ENCODE measurements at regions not wholly inside any gene's neighbourhood (a gene's known extent, or its start where the extent isn't known, plus 50 kb on each side); places are given as distances from the start of the nearest gene placed in this dataset.

- no peak for DNase-seq
Observed at GRCh38 chr14:65187421-65188049, 85.2 kb upstream of the MAX start.

- no peak for DNase-seq
Observed at GRCh38 chr14:65190312-65190711, 88.0 kb upstream of the MAX start.

- no peak for DNase-seq
Observed at GRCh38 chr14:65191716-65192115, 89.4 kb upstream of the MAX start.

DNA sequence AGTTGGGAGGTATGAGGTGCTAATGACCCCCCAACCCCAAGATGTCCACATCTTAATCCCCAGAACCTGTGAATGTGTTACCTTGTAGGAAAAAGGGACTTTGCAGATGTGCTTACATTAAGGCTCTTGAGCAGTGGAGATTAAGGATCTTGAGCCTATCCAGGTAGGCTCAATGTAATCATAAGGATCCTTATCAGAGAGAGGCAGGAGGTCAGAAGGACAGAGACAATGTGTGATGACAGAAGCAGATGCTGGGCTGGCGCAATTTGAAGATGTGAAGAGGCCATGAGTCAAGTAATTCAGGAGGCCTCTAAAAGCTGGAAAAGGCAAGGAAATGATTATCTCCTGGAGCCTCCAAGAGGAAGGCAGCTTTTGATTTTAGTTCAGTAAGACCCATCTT lies 90.4 kb upstream of the MAX start:
- no peak for DNase-seq

- DNase-seq: no peak
Observed at GRCh38 chr14:65193916-65194590, 91.7 kb upstream of the MAX start.

DNA sequence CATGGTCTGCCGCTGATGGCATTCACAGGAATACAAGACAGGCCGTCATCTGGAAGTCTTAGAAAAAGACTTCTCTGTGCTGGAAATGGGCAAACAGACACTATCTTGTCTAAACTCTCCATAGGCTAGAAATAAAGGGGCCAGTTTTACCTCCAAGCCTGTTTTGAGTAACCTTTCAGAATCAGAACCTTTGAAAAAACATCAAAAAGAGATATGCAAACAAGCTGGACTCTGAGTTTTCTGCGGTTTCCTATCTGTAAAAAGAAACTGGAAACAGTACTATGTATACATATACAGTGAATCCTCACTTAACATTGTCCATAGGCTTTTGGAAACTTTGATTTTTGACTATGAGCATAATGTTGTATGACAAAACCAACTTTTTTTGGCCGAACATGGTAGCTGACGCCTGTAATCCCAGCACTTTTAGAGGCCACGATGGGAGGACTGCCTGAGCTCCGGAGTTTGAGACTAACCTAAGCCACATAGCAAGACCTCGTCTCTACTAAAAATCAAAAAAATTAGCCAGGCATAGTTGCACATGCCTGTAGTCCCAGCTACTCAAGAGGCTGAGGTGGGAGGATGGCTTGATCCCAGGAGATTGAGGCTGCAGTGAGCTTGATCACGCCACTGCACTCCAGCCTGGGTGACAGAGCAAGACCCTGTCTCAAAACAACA lies 92.9 kb upstream of the MAX start:
- DNase-seq: no peak

DNA sequence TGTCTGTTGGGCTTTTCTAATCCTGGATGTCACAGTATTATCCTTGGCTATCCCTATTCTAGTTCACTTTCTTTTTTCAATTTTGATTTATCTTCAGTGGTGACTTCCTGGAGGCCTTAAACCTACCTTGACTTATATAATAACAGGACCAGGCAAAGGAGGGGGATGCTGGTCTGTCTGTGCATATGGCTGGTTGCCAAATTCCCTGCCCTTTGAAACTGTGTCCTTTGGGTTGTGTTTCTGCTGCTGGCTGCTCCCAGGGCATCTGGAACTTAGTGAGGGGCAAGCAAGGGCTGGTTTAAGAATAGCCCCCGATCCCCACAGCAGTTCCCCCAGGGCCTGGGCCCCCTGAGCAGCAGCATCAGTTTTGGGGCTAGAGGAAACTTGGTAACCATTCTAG lies 96.0 kb upstream of the MAX start:
- no peak for DNase-seq

DNA sequence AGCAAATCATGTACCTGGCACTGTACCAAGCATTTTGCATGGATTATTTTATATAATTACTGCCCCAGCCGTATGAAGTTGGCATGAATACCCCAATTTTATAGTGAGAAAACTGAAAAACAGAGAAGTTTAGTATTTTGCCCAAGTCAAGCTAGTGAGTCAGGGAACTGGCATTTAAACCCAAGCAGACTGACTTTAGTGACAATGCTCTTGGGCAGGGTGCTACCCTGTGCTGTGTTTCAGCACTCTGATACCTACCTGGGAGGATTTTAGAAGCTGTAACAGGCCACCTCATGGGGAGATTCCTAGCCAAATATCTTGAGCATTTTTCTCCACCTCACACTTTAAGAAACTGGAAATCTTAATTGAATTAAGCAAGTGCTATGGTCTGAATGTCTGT lies 98.1 kb upstream of the MAX start:
- no peak for DNase-seq

DNA sequence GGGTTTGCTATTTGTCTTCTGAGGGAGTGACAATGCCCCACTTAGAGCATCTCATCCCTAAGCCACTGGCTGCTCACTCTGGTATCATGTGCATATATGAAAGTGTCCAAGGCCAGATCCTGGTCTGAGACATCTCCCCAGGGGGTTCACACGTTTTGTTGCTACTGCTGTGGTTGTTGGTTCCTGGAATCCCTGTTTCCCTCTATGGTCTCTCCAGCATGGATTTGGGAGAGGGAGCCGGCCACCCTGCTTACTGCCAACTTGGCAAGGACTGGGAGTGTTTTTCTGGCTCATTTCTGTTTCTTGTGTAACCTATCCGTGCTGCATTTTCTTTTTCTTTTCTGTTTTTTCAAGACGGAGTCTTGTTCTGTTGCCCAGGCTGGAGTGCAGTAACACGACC lies 101.3 kb upstream of the MAX start:
- no peak for DNase-seq

GRCh38 chr14:65204056-65204455 lies 101.7 kb upstream of the MAX start:
- DNase-seq: no peak

- no peak for DNase-seq
Observed at GRCh38 chr14:65206078-65206447, 103.7 kb upstream of the MAX start.

DNA sequence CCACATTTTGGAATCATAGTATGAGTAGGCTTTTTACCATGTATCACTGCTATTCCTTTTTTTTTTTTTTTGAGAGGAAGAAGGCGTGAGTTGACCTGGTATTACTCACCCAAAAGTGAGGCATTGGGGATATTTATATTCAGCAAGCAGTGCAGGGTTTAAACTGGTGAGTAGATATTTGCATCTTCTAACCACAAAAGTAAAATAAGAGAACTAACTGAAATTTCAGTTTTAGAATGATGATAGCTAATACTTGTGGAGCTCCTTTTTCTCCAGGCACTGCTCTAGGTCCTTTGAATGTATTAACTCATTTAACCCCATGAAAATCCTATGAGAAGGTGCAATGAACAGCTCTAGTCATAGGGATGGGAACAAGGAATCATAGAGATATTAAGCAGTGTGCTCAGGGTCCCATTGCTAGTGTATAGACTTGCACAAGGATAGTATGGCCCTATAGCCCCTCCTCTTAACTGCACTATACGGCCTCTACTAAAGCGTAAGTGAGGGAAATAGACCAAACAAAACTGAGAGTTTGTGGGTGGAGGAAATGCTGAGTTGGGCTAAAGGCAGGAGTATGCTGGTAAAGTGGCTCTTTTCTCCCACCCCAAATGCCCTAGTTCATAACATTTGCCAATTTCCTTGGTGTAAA lies 104.3 kb upstream of the MAX start:
- no peak for DNase-seq

- DNase-seq: no peak
Observed at GRCh38 chr14:65208548-65208947, 106.2 kb upstream of the MAX start.

DNA sequence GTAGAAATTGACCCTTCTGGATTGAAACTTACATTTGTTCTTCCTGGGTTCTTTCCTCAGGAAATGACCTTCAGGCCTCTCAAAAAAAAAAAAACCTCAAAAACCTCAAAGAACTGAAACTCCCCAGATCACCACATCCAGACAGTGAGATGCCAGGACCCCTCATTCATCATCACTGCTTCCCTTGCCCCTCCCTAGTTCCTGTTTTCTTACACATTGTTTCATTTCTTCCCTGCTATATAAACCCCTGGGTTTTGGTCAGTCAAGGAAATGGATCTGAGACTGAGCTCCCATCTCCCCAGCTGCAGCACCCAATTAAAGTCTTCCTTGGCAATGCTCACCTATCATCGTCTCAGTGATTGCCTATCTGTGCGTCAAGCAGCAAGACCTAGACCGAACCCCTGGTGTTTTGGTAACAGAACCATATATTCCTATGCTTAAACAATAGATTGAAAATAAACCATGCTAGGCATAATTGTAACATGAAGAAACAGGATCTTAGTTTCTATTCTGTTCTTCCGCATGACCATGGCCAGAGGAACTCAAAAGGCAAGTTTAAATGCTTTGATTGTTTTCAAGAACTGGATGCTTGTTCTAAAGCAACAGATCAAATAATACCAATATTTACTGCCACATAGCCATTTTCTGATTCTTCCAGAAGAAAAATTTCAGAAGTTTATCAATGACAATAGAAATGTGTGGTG lies 108.0 kb upstream of the MAX start:
- peak; percentile 51 to 55 for DNase-seq

DNA sequence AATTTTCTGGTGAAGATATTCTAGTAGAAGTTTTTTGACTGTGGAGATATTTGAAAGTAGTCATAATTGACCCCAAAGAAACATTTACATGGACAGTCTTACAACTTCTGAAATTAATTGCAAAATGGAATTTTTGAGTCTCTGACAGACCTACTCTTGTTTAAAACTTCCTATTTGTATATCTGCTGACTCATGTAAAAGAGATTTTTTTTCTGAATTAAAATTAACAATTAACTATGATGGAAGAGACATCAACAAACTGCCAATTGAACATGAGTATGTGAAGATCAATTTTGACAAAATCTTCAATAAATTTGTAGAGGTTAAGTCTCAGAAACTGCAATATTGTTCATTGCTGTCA lies 108.5 kb upstream of the MAX start:
- DNase-seq: no peak

DNA sequence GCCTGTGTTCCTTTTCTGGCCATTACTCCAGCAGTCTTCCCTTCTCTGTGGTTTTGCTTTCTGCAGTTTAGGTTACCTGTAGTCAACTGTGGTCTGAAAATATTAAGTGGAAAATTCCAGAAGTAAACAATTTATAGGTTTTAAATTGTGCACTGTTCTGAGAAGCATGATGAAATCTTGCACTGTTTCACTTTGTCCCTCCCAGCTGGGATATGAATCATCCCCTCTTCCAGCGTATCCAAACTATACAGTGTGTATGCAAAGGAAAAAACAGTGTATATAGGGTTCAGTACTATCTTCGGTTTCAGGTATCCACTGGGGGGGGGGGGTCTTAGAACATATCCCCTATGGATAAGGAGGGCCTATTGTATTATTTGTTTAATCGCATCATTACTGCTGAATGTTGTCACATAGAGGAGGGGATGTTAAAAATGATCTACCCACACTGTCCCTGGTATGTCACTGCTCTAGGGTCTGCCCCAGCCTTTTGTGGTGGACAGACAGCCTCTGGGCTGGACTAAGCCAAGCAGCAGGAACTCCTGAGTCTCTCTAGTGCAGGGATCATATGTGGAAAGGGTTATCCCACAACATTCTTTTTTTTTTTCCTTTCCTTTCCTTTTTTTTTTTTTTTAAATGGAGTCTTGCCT lies 109.1 kb upstream of the MAX start:
- DNase-seq: no peak

DNA sequence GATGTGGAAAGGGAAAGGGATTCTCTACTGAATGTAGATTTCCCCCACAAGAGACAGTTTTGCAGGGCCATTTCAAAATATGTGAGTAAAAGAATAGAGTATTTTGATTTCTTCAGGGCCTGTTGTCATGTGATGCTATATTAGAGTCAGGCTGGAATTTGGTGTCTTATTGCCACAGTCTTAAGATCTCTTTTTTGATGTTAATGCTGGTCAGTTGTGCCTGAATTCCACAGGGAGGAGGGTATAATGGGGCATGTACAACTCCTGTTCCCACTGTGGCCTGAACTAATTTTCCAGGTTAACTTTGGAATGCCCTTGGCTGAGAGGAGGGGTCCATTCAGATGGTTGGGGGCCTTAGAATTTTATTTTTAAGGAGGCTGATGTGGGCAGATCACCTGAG lies 111.0 kb upstream of the MAX start:
- DNase-seq: no peak

- DNase-seq: no peak
Observed at GRCh38 chr14:65214741-65215140, 112.4 kb upstream of the MAX start.

DNA sequence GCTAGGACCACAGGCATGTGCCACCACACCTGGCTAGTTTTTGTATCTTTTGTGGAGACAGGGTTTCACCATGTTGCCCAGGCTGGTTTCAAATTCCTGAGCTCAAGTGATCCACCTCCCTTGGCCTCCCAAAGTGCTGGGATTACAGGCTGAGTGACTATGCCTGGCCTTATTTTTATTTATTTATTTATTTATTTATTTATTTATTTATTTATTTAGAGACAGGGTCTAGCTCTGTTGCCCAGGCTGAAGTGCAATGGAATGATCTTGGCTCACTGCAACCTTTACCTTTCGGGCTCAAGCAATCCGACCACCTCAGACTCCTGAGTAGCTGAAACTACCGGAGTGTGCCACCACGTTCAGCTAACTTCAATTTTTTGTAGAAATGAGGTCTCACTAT lies 117.0 kb upstream of the MAX start:
- DNase-seq: no peak

GRCh38 chr14:65222440-65222858 lies 120.1 kb upstream of the MAX start:
- DNase-seq: peak; percentile 53 to 66

- no peak for DNase-seq
Observed at GRCh38 chr14:65223636-65224035, 121.3 kb upstream of the MAX start.

GRCh38 chr14:65224799-65225198 lies 122.5 kb upstream of the MAX start:
- DNase-seq: no peak

Measured in CD4-positive, alpha-beta T cell treated with Interferon alpha-2 for 1 hour (primary cell).